ENCODE measurements at regions not wholly inside any gene's neighbourhood (a gene's known extent, or its start where the extent isn't known, plus 50 kb on each side); places are given as distances from the start of the nearest gene placed in this dataset.

- DNase-seq = no peak
These were observed 624.6 kb downstream of the ZPLD1 start for GRCh38 chr3:103059432-103059831.

DNA sequence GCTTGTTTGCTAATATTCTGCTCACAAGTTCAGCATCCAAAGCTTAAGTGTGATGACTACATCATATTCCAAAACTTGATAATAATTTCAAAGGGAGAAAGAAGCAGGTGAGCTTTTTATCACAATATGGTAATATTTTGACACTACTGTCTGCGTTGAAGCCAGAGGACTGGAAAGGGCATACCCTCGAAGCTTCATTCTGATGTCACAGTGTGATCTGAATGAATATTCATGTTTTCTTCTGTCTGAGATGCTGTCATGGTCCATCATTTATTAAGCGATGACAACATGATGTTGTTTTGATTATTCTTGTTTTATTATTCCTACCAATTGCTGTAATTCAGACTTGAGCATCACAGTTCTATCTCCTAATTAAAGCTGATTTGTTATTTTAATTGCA lies 625.4 kb downstream of the ZPLD1 start:
- DNase-seq = no peak

DNA sequence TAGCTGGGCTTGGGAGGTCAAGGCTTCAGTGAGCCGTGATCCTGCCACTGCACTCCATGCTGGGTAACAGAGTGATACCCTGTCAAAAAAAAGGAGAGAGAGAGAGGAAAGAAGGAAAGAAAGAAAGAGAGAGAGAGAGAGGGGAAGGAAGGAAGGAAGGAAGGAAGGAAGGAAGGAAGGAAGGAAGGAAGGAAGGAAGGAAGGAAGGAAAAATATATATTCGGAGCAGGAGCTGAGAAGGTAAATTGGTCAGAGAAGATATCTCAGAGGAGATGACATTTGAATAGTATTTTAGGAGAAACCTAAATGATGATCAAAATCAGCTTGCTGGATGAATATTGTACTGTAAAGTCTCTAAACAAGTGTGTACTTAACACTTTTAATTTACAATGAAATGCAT lies 633.1 kb downstream of the ZPLD1 start:
- no peak for DNase-seq

GRCh38 chr3:103075282-103075681 lies 640.5 kb downstream of the ZPLD1 start:
- DNase-seq = no peak

DNA sequence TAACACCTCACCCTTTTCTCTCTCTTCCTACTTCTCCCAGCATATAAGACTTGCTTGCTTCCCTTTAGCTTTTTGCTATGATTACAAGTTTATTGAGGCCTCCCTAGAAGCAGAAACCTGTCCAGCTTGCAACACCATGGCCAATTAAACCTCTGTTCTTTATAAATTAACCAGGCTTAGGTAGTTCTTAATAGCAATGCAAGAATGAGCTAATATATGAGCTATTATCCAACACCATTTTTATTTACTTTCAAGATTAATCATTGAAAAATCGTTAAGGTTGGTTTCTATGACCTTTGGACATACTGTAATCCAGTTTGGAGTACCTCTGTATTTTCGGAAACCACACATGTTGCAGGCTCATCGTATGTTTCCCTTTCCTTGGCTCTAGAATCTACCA lies 643.1 kb downstream of the ZPLD1 start:
- no peak for DNase-seq

DNA sequence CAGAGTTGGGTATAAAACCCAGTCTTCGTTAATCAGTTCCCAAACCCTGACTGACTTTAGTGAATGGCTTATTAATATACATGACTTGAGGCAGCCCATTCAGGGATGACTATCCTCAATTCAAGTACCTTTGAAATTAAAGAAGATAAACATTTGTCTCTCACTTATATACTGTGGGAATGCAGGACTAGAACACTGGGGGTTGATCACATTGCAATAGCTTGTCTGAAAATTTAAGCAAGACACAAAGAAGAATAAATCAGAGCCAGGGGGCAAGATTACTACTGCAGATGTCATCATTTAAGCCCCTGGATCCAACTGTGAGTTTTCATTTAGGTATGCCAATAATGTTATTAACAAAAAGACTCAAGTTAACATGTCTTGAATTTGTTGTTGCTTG lies 647.7 kb downstream of the ZPLD1 start:
- no peak for DNase-seq

GRCh38 chr3:103083848-103084631 lies 649.2 kb downstream of the ZPLD1 start:
- no peak for DNase-seq

DNA sequence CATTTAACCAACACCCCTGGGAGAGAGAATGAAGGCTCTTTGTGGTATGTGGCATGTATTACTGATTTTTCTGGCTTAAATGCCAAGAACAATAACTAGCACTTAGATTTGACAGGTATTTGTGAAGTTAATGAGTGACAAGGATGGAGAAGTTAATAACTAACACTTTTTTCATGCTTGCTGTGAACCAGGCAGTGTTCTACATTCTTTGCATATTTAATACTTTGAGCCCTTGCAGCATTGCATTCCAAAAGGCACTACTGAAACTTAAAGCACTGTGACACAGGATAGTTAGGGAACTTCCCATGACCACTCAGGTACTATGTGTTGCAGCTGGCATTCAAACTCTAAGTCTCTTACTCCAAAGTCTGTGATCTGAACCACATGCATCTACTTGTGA lies 650.6 kb downstream of the ZPLD1 start:
- DNase-seq = no peak

DNA sequence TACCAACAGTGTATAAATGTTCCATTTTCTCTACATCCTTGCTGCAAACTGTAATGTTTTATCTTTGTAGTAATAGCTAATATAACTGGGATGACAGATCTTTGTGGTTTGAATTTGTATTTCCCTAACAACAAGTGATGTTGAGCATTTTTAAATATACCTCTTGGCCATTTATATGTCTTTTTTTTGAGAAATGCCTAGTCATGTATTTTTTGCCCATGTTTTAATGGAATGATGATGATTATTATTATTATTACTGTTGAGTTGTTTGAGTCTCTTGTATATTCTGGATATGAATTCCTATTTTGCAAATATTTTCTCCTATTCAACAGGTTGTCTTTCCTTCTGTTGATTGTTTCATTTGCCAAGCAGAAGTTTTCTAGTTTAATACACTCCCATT lies 654.9 kb downstream of the ZPLD1 start:
- DNase-seq = no peak

DNA sequence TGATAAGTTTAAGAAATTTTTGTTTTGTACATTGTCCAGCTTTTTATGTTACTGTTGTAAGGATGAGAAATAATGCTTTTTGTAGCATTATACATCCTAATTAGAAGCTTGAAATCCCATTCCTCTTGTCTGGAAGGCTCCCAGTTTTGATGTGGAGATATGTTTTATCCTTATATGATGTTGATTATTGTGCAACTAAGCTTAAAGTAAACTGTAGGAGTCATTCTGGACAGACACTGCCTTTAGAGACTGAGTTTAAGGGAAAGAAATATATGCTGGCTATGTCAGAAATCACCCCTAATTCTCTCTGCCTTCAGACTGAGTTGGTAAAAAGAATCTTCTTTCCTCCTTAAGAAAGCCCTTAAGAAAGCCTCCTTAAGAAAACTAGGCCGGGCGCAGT lies 670.4 kb downstream of the ZPLD1 start:
- no peak for DNase-seq

DNA sequence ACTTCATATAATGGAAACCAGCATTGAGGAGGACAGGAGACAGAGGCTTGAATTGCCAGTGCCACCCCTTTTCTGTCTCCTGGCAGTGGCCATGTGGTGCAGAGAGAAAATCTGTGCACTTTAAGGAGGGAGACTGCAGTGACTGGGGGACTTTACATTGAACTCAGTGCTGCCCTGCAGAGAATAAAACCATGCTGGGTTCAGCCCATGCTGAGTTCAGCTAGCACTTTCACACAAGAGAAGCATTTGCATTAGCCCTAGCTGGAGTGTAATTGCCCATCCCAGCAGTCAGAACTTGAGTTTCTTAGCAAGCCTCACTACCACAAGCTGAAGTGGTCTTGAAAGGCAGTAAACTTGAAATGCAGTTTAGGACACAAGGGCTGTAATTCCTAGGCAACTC lies 677.5 kb downstream of the ZPLD1 start:
- DNase-seq = no peak

GRCh38 chr3:103126115-103126514 lies 691.3 kb downstream of the ZPLD1 start:
- no peak for DNase-seq

DNA sequence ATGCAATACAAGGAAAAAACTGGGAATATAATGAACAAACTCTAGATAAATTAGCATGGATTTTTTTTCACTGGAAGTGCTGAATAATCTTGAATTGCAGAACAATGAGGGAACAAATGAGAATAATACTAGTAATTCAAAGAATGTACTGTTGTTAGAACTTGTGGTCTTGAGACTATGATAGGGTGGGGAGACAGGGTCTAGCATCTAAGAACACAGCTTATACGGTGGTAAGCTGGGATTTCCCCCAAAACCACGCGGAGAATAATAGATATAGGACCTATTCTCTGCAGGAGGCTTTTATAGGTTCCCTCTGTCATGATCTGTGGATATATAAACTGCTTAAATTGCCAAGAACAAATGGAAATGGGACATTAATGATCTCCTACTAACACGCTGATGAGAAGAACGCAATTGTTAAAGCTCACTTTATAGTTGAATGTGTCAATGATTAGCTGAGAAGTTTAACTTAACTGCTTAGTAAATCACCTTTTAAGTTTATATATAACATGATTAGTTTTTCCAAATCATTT lies 692.3 kb downstream of the ZPLD1 start:
- no peak for DNase-seq

DNA sequence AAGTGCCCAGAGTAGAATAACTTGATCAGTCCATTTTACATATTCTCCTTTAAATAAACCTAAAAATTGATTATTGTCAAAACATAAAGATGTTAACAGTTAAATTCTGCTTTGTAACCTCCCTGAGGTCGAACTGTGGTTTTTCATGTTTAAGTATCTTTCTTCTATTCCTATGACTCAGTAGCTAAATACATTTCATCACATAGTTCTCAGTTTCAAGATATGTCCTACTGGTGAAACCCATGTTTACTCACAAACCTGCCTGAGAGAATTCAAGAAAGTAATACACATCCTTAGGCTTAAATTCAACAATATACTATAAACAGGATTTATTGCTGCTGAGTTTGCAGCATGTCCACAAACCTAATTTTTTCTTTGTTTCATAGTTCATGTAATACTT lies 692.9 kb downstream of the ZPLD1 start:
- no peak for DNase-seq

- DNase-seq = no peak
These were observed 699.4 kb downstream of the ZPLD1 start for GRCh38 chr3:103134023-103134724.

GRCh38 chr3:103136621-103137020 lies 701.8 kb downstream of the ZPLD1 start:
- DNase-seq = no peak

- DNase-seq = no peak
These were observed 703.0 kb downstream of the ZPLD1 start for GRCh38 chr3:103137830-103138229.

DNA sequence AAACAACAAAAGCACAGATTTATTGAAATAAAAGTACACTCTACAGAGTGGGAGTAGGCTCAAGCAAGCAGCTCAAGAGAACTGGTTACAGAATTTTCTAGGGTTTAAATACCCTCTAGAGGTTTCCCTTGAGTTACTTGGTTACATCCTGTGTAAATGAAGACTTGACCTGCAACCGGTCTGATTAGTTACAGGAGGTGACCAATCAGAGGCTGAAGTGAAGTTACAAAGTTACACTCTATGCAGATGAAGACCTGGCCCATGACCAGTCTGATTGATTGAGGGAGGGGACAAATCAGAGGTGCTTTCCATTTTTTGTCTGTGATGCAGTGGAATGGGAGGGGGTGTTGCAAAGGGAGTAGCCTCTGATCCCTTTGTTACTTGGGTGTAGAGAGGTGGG lies 723.4 kb downstream of the ZPLD1 start:
- no peak for DNase-seq

DNA sequence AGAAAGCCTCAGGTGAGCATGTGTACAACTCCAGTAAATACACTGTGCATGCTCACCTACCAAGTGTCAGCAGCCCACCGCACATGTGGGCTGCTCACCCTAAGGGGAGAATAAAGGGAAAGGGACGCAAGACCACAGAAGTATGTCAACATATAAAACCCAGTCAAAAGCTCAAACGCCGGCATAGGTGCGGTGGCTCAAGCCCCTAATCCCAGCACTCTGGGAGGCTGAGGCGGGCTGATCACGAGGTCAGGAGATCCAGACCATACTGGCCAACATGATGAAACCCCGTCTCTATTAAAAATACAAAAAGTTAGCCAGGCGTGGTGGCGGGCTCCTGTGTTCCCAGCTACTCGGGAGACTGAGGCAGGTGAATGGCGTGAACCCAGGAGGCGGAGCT lies 732.1 kb downstream of the ZPLD1 start:
- DNase-seq = no peak

- DNase-seq = no peak
These were observed 733.0 kb downstream of the ZPLD1 start for GRCh38 chr3:103167850-103168249.

- DNase-seq = no peak
These were observed 734.5 kb downstream of the ZPLD1 start for GRCh38 chr3:103169289-103169688.

DNA sequence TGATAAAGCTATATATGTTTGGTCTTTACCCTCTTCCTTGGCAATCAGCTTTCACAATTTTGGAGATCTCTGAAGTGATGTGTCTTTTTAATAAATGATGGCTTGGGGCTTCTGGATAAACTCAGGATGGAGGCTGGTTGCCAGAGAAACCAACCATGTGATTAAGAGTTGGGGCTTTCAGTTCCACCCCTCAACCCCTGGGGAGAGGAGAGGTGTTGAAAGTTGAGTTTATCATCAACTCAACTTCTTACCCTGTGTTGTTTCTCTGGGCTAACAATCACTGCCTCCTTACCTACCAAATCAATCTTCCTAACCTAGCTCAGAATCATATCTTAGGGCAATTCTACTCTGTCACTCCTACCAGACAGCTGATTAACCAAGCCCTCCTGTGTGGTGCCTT lies 735.8 kb downstream of the ZPLD1 start:
- no peak for DNase-seq

DNA sequence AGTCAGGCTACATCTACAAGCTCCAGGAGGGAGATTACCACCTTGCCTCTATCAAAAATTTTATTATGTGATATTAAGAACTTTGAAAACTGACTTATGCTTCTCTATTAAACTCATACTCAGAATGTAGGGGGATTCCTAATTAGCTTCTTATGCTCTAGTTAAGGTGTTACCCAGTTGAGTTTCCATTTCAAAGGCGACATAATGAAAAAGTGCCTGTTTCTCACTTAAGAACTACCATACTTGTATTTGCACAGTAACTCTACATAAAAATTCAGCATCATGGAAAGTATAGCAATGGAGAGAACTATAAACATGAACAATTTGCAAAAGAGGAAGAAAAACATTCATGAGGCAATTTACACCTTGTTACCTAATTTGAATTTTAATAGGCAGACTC lies 739.1 kb downstream of the ZPLD1 start:
- no peak for DNase-seq

- no peak for DNase-seq
These were observed 746.3 kb downstream of the ZPLD1 start for GRCh38 chr3:103181160-103181559.
